ENCODE measurements at regions not wholly inside any gene's neighbourhood (a gene's known extent, or its start where the extent isn't known, plus 50 kb on each side); places are given as distances from the start of the nearest gene placed in this dataset.

DNA sequence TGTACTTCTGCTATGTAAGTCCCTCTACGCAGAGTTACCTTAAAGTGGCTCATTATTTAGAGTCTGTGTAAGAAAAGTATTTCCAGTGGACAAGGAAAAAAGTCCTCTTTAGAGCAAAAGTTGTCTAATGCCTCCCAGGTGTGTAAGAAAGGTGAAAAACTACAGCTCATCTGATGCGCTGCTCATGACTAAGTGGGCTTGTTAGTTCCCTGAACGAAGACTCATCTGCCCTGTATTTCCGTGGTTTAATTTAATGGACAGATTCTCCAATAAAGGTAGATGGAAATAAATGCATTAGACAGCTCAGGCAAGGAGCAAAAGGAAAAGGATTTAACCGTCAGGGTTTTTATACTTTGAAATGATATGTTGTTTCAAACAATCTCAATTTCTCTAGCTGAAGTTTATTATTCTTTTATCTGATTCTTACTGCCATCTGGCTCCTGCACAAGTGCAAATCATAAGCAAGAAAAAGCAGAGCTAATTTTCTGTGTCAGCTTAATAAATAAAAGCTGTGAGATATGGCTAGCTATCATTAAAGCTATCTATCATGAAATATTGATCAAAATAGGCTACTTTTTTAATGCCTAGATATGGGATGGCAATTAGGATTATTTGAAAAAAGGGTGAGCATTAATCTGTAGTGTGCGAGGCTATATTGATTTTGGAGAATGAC is 73.7 kb upstream of the PCDH9 start:
- H3K27me3 ChIP-seq (ENCODE audit: control insufficient read depth, insufficient read depth, low read length), result no peaks in the 10 kb centered on the region
- no peak overlapping the region for H3K4me3 ChIP-seq (ENCODE audit: low read length)
- WGBS (ENCODE audit: insufficient coverage), result no CpG with 5 or more reads among the region's 6 CpGs
- H3K27ac ChIP-seq (ENCODE audit: low read length), result no peak overlapping the region
- H3K9me3 ChIP-seq (replicated peaks; ENCODE audit: control insufficient read depth, low read depth, low read length), result peaks cover 2% of the 10 kb centered on the region
- DNase-seq, result no peak
- no peaks in the 10 kb centered on the region for H3K36me3 ChIP-seq (ENCODE audit: control insufficient read depth, insufficient read depth, low read length)
- no peaks in the 10 kb centered on the region for H3K4me1 ChIP-seq (ENCODE audit: control insufficient read depth, insufficient read depth, low read length)

DNA sequence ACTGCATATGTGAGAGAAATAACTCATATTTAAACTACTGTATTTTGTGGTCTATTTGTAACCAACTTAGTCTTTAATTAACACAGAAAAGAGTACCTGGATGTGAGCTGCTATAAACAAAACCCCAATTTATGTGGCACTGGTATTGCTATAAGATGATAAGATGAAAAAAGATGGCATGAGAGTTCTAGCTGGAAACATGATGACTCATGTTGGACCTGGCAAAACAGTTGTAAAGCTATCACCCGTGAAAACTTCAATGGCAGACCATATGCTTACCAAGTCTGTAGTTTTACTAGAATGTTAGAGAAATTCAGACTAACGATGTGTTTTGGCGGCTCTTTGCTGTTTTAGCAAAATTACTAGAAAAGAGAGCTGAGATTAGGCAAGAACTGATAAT is 69.6 kb upstream of the PCDH9 start:
- H3K4me1 ChIP-seq (ENCODE audit: control insufficient read depth, insufficient read depth, low read length), result no peaks in the 10 kb centered on the region
- no peak overlapping the region for H3K4me3 ChIP-seq (ENCODE audit: low read length)
- no peaks in the 10 kb centered on the region for H3K27me3 ChIP-seq (ENCODE audit: control insufficient read depth, insufficient read depth, low read length)
- no peak for DNase-seq
- H3K36me3 ChIP-seq (ENCODE audit: control insufficient read depth, insufficient read depth, low read length), result no peaks in the 10 kb centered on the region
- H3K9me3 ChIP-seq (replicated peaks; ENCODE audit: control insufficient read depth, low read depth, low read length), result no peaks in the 10 kb centered on the region
- H3K27ac ChIP-seq (ENCODE audit: low read length), result no peak overlapping the region
- 100% methylated on average over 2 of the region's 3 CpGs for WGBS (ENCODE audit: insufficient coverage)

DNA sequence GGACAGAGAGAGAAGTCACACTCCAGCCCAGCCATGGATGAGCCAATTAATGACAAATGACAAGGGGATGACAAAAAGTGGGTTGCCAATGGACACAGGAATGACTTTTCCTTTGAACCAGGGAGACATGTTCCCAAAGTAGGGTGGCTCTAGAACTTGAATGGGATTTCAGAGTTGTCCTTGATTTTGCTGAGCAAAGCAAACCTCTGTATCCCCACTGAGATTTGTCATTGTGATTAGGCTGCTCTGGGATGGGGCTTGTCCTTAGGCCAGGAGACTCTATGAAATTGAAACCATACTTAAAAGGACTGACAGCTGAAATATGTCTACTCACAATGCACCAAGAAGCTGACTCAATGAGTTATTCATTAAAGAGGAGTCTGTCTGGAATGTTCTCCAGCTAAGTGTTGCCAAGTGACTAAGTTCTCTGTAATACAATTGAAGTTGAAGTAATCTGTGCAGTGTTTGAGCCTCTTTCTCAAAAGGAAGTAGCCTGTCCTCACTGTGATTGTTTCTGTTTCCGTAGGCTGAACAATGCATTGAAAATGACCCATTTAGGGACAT is 69.0 kb upstream of the PCDH9 start:
- H3K9me3 ChIP-seq (replicated peaks; ENCODE audit: control insufficient read depth, low read depth, low read length), result no peaks in the 10 kb centered on the region
- WGBS (ENCODE audit: insufficient coverage), result 67% methylated on average over 1 of the region's 1 CpG
- H3K4me3 ChIP-seq (ENCODE audit: low read length), result no peak overlapping the region
- H3K27me3 ChIP-seq (ENCODE audit: control insufficient read depth, insufficient read depth, low read length), result no peaks in the 10 kb centered on the region
- no peak overlapping the region for H3K27ac ChIP-seq (ENCODE audit: low read length)
- no peaks in the 10 kb centered on the region for H3K36me3 ChIP-seq (ENCODE audit: control insufficient read depth, insufficient read depth, low read length)
- DNase-seq, result no peak
- H3K4me1 ChIP-seq (ENCODE audit: control insufficient read depth, insufficient read depth, low read length), result no peaks in the 10 kb centered on the region

DNA sequence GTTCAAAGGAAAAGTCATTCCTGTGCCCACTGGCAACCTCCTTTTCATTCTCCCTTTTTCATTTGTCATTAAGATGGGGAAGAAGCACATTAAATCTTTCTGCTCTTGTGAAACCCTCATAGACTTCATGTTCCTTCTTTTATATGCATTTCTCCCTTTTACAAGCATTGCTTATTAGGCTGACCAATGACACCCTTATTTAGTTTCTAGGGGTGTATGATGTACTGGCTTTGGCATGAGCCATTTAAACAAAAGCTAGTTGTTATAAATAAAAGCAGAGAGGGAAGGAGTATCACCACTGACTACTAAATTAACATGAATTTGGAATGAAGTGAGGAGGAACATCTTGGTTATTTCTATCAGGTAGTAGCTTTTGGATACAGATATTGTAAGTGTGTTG is 68.2 kb upstream of the PCDH9 start:
- Histone ChIP-seq H3K4me3 (ENCODE audit: low read length) (no peak overlapping the region), H3K4me1 (ENCODE audit: control insufficient read depth, insufficient read depth, low read length) (no peaks in the 10 kb centered on the region), H3K27me3 (ENCODE audit: control insufficient read depth, insufficient read depth, low read length) (no peaks in the 10 kb centered on the region), H3K36me3 (ENCODE audit: control insufficient read depth, insufficient read depth, low read length) (no peaks in the 10 kb centered on the region), H3K9me3 (replicated peaks; ENCODE audit: control insufficient read depth, low read depth, low read length) (no peaks in the 10 kb centered on the region), H3K27ac (ENCODE audit: low read length) (no peak overlapping the region)
- no peak for DNase-seq

DNA sequence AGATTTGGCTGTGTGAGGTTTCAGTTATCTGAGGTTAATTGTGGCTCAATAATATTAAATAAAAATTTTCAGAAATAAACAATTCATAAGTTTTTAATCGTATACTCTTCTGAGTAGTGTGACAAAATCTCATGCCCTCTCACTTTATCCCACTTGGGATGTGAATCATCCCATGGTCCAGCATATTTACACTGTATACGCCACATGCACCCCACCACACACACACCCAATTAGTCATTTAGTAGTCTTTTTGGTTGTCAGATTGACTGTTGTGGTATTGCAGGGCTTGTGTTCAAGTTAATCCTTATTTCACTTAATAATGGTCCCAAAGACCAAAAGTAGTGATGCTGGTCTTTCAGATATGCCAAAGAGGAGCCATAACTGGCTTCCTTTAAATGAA is 66.4 kb upstream of the PCDH9 start:
- WGBS (ENCODE audit: insufficient coverage), result no CpG with 5 or more reads among the region's 2 CpGs

DNA sequence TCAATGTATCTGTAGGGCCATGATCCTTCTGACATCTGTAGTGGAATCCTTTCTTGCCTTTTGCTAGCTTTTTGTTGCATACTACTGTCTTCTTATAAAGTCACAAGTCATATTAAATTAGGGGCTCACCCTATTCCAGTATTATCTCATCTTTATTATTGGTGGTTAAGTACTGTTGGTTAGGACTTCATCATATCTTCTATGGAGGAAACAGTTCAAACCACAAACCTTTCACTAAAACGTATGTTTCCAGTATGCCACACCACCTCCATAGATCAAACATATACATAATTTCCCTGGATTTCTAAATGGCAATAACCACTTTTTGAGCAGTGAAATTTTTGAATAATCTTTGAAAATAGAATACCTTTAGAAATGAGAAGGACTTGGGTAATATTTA is 62.8 kb upstream of the PCDH9 start:
- H3K4me1 ChIP-seq (ENCODE audit: control insufficient read depth, insufficient read depth, low read length), result no peaks in the 10 kb centered on the region
- H3K9me3 ChIP-seq (replicated peaks; ENCODE audit: control insufficient read depth, low read depth, low read length), result no peaks in the 10 kb centered on the region
- H3K36me3 ChIP-seq (ENCODE audit: control insufficient read depth, insufficient read depth, low read length), result no peaks in the 10 kb centered on the region
- no peaks in the 10 kb centered on the region for H3K27me3 ChIP-seq (ENCODE audit: control insufficient read depth, insufficient read depth, low read length)
- H3K4me3 ChIP-seq (ENCODE audit: low read length), result no peak overlapping the region
- no peak for DNase-seq
- no peak overlapping the region for H3K27ac ChIP-seq (ENCODE audit: low read length)
- WGBS (ENCODE audit: insufficient coverage), result no CpG with 5 or more reads among the region's 1 CpG

More for the DNA sequence above, 66.4 kb upstream of the PCDH9 start:
- H3K36me3 ChIP-seq (ENCODE audit: control insufficient read depth, insufficient read depth, low read length), result no peaks in the 10 kb centered on the region
- no peak for DNase-seq
- H3K9me3 ChIP-seq (replicated peaks; ENCODE audit: control insufficient read depth, low read depth, low read length), result no peaks in the 10 kb centered on the region
- no peak overlapping the region for H3K4me3 ChIP-seq (ENCODE audit: low read length)
- H3K4me1 ChIP-seq (ENCODE audit: control insufficient read depth, insufficient read depth, low read length), result no peaks in the 10 kb centered on the region
- no peaks in the 10 kb centered on the region for H3K27me3 ChIP-seq (ENCODE audit: control insufficient read depth, insufficient read depth, low read length)
- no peak overlapping the region for H3K27ac ChIP-seq (ENCODE audit: low read length)

DNA sequence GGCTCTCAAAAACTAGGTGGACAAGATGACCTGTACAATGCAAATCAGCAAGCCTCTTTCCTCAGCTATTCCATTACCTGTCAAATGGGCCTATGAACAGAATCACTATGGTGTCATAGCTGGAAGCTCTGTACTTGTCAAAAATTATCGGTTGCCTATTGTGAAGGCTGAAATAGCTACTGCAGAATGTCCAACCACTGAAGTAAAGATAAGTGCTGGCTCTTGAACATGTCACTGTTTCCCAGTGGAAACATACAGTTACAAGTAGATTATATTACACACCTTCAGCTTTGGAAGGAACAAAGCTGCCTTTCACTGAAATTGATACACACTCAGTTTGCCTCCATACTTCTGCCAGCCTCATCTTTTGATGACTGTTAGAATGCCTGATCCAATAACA is 55.5 kb upstream of the PCDH9 start:
- no peak overlapping the region for H3K4me3 ChIP-seq (ENCODE audit: low read length)
- no peaks in the 10 kb centered on the region for H3K36me3 ChIP-seq (ENCODE audit: control insufficient read depth, insufficient read depth, low read length)
- no peaks in the 10 kb centered on the region for H3K27me3 ChIP-seq (ENCODE audit: control insufficient read depth, insufficient read depth, low read length)
- no CpG with 5 or more reads among the region's 1 CpG for WGBS (ENCODE audit: insufficient coverage)
- no peaks in the 10 kb centered on the region for H3K9me3 ChIP-seq (replicated peaks; ENCODE audit: control insufficient read depth, low read depth, low read length)
- no peaks in the 10 kb centered on the region for H3K4me1 ChIP-seq (ENCODE audit: control insufficient read depth, insufficient read depth, low read length)
- H3K27ac ChIP-seq (ENCODE audit: low read length), result no peak overlapping the region
- no peak for DNase-seq

DNA sequence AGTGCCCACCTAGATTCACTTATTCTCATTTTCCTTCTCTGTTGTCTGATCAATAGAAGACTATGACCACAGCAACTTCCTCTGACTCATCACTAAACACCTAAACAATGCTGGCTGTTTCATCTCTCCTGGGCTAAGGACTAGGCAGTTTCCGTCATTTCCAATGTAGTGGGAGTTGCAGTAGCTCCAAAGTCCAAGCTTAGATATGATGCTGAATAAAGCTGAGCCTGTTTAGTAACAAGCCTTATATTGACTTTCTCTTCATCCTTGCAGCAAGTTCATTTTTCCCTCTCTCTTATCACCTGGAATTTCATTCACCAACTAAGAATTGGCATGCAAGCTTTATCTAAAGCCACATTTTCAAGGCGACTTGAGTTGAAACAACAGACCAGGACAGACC is 53.5 kb upstream of the PCDH9 start:
- Histone ChIP-seq H3K36me3 (ENCODE audit: control insufficient read depth, insufficient read depth, low read length) (no peaks in the 10 kb centered on the region), H3K4me1 (ENCODE audit: control insufficient read depth, insufficient read depth, low read length) (no peaks in the 10 kb centered on the region), H3K9me3 (replicated peaks; ENCODE audit: control insufficient read depth, low read depth, low read length) (no peaks in the 10 kb centered on the region), H3K27me3 (ENCODE audit: control insufficient read depth, insufficient read depth, low read length) (no peaks in the 10 kb centered on the region), H3K27ac (ENCODE audit: low read length) (no peak overlapping the region), H3K4me3 (ENCODE audit: low read length) (no peak overlapping the region)
- no CpG with 5 or more reads among the region's 2 CpGs for WGBS (ENCODE audit: insufficient coverage)
- no peak for DNase-seq

DNA sequence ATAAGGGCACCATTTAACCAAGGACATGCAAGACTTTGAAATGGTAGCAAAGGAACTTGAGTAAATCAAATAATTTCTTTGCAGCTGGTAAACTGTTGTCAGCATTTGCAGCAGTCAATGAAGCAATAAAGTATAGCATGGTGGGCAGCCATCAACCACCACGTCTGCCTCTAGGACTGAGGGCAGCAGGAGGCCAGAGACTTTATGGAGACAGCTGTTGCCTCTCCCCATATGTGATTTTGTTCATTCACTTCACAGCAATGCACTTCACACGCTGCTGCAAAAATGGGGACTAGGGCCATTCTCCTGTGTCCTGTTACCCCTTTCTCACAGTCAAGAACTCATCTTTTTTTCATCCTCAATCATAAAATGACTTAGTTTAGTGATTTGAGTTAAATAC is 51.3 kb upstream of the PCDH9 start:
- Histone ChIP-seq H3K4me3 (ENCODE audit: low read length) (no peak overlapping the region), H3K36me3 (ENCODE audit: control insufficient read depth, insufficient read depth, low read length) (no peaks in the 10 kb centered on the region), H3K27ac (ENCODE audit: low read length) (no peak overlapping the region), H3K27me3 (ENCODE audit: control insufficient read depth, insufficient read depth, low read length) (no peaks in the 10 kb centered on the region), H3K4me1 (ENCODE audit: control insufficient read depth, insufficient read depth, low read length) (no peaks in the 10 kb centered on the region), H3K9me3 (replicated peaks; ENCODE audit: control insufficient read depth, low read depth, low read length) (no peaks in the 10 kb centered on the region)
- DNase-seq, result no peak
- WGBS (ENCODE audit: insufficient coverage), result 33% methylated on average over 1 of the region's 2 CpGs

All from muscle of leg (tissue), 3 donors.